ENCODE measurements at regions not wholly inside any gene's neighbourhood (a gene's known extent, or its start where the extent isn't known, plus 50 kb on each side); places are given as distances from the start of the nearest gene placed in this dataset.

- no peak for DNase-seq
Observed at GRCh38 chr13:64847767-64848166, 2382.4 kb downstream of the PCDH9 start.

- DNase-seq, result no peak
Observed at GRCh38 chr13:64845110-64845509, 2385.0 kb downstream of the PCDH9 start.

- no peak for DNase-seq
Observed at GRCh38 chr13:64819081-64819480, 2411.1 kb downstream of the PCDH9 start.

- DNase-seq, result no peak
Observed at GRCh38 chr13:64817691-64818090, 2412.4 kb downstream of the PCDH9 start.

- DNase-seq, result no peak
Observed at GRCh38 chr13:64810750-64811149, 2419.4 kb downstream of the PCDH9 start.

- DNase-seq, result no peak
Observed at GRCh38 chr13:64808704-64809103, 2421.4 kb downstream of the PCDH9 start.

- DNase-seq, result no peak
Observed at GRCh38 chr13:64801768-64802167, 2428.4 kb downstream of the PCDH9 start.

- no peak for DNase-seq
Observed at GRCh38 chr13:64798422-64798821, 2431.7 kb downstream of the PCDH9 start.

GRCh38 chr13:64793592-64793991 is 2436.5 kb downstream of the PCDH9 start:
- DNase-seq, result no peak

- DNase-seq, result no peak
Observed at GRCh38 chr13:64793131-64793530, 2437.0 kb downstream of the PCDH9 start.

- DNase-seq, result no peak
Observed at GRCh38 chr13:64791373-64791772, 2438.8 kb downstream of the PCDH9 start.

- DNase-seq, result no peak
Observed at GRCh38 chr13:64782466-64782865, 2447.7 kb downstream of the PCDH9 start.

GRCh38 chr13:64778002-64778401 is 2452.1 kb downstream of the PCDH9 start:
- no peak for DNase-seq

- DNase-seq, result no peak
Observed at GRCh38 chr13:64774915-64775314, 2455.2 kb downstream of the PCDH9 start.

- no peak for DNase-seq
Observed at GRCh38 chr13:64770743-64771142, 2459.4 kb downstream of the PCDH9 start.

- DNase-seq, result no peak
Observed at GRCh38 chr13:64767054-64767453, 2463.1 kb downstream of the PCDH9 start.

- DNase-seq, result no peak
Observed at GRCh38 chr13:64765636-64766035, 2464.5 kb downstream of the PCDH9 start.

GRCh38 chr13:64758521-64759244 is 2471.5 kb downstream of the PCDH9 start:
- DNase-seq, result no peak

GRCh38 chr13:64756621-64757020 is 2473.5 kb downstream of the PCDH9 start:
- DNase-seq, result no peak

- no peak for DNase-seq
Observed at GRCh38 chr13:64755961-64756360, 2474.2 kb downstream of the PCDH9 start.

GRCh38 chr13:64753233-64754000 is 2476.7 kb downstream of the PCDH9 start:
- no peak for DNase-seq

GRCh38 chr13:64749301-64749700 is 2480.8 kb downstream of the PCDH9 start:
- no peak for DNase-seq

GRCh38 chr13:64746845-64747244 is 2483.3 kb downstream of the PCDH9 start:
- no peak for DNase-seq

- no peak for DNase-seq
Observed at GRCh38 chr13:64740493-64740892, 2489.6 kb downstream of the PCDH9 start.

- DNase-seq, result no peak
Observed at GRCh38 chr13:64725492-64725891, 2504.6 kb downstream of the PCDH9 start.

Data from activated CD4-positive, alpha-beta T cell treated with anti-CD3 and anti-CD28 coated beads, Interleukin-2, amount 50 U/mL, for 16 hours (primary cell).